H1 (cell line): ENCODE measurements at regions not wholly inside any gene's neighbourhood (a gene's known extent, or its start where the extent isn't known, plus 50 kb on each side); places are given as distances from the start of the nearest gene placed in this dataset.

Experiments used
- CTCF ChIA-PET: fragments of 300-600 bp; sonication (Branson Sonifier 250); formaldehyde crosslinking; loops from one replicate; lab custom pipeline; 2021; ENCODE audit not compliant: partially characterized antibody; lab: Charles Lee
- POLR2A ChIA-PET: fragments of 300-600 bp; sonication (Branson Sonifier 250); formaldehyde crosslinking; loops from one replicate; lab custom pipeline; 2021; ENCODE audit warnings: inconsistent platforms; ENCODE audit not compliant: partially characterized antibody; lab: Charles Lee
- DNase-seq, 2 experiments: peaks; one replicate each; pipeline versions ENCODE4 v3.0.0 to v3.0.0-alpha.2; 2010 to 2022; ENCODE audit warnings: low spot score in 2 of 2, low read depth in 1 of 2, mixed read lengths in 1 of 2
- FAIRE-seq: peaks from 2 replicates; lab custom pipeline; 2011; peaks lifted over from hg19 to GRCh38; lab: Jason Lieb, UNC
- H2AFZ ChIP-seq: 2 replicates; pipeline ENCODE4 v1.8.1; 2012; ENCODE audit warnings: low read length, inconsistent platforms
- H2AK5ac ChIP-seq: 2 replicates; pipeline ENCODE4 v1.6.1; 2013; ENCODE audit warnings: low read depth, low read length
- H2BK120ac ChIP-seq: replicated peaks from 2 replicates; pipeline ENCODE3; 2013; ENCODE audit warnings: low read depth, low read length, inconsistent platforms
- H2BK12ac ChIP-seq: 2 replicates; pipeline ENCODE4 v1.6.1; 2013; ENCODE audit warnings: low read depth, low read length
- H2BK15ac ChIP-seq: 2 replicates; pipeline ENCODE4 v1.6.1; 2013; ENCODE audit warnings: low read length
- H2BK20ac ChIP-seq: 2 replicates; pipeline ENCODE4 v1.6.1; 2013; ENCODE audit warnings: low read length
- H2BK5ac ChIP-seq: 2 replicates; pipeline ENCODE4 v1.6.1; 2013; ENCODE audit warnings: low read depth, low read length
- H3K14ac ChIP-seq: 2 replicates; pipeline ENCODE4 v1.6.1; 2013; ENCODE audit warnings: inconsistent platforms; ENCODE audit not compliant: insufficient read length
- H3K18ac ChIP-seq: 2 replicates; pipeline ENCODE4 v1.6.1; 2013; ENCODE audit warnings: low read length; ENCODE audit errors: extremely low read depth
- H3K23ac ChIP-seq: 2 replicates; pipeline ENCODE4 v1.6.1; 2013; ENCODE audit warnings: inconsistent platforms; ENCODE audit not compliant: insufficient read length
- H3K23me2 ChIP-seq: 2 replicates; pipeline ENCODE4 v1.6.1; 2013; ENCODE audit warnings: low read depth, low read length
- H3K27ac ChIP-seq: 2 replicates; pipeline ENCODE4 v1.6.1; 2011; ENCODE audit warnings: low read depth, low read length, inconsistent platforms
- H3K27me3 ChIP-seq, 4 experiments: replicated peaks in 1 of 4; 1 replicate in 1 of 4; 2 replicates in 3 of 4; pipeline versions ENCODE4 v1.6.1 to v1.8.1; 2011 to 2013; ENCODE audit warnings: low read length in 3 of 4, mild to moderate bottlenecking in 3 of 4, inconsistent platforms in 2 of 4, mixed read lengths in 2 of 4, moderate library complexity in 1 of 4; ENCODE audit not compliant: control insufficient read depth in 3 of 4, insufficient read depth in 3 of 4; ENCODE audit errors: extremely low read depth in 1 of 4
- H3K36me3 ChIP-seq, 4 experiments: 2 replicates each; pipeline versions ENCODE4 v1.6.1 to v1.8.1; 2011 to 2013; ENCODE audit warnings: mild to moderate bottlenecking in 4 of 4, low read length in 3 of 4, moderate library complexity in 2 of 4, control low read depth in 1 of 4, inconsistent platforms in 1 of 4; ENCODE audit not compliant: insufficient read depth in 4 of 4, control insufficient read depth in 2 of 4
- H3K4ac ChIP-seq: replicated peaks from 2 replicates; pipeline ENCODE3; 2013; ENCODE audit warnings: low read length, low read depth, mixed read lengths, inconsistent platforms; ENCODE audit not compliant: insufficient read length
- H3K4me1 ChIP-seq, 4 experiments: replicated peaks in 1 of 4; 1 replicate in 1 of 4; 2 replicates in 3 of 4; pipeline versions ENCODE4 v1.6.1 to v1.8.1; 2011 to 2013; ENCODE audit warnings: low read length in 3 of 4, inconsistent platforms in 2 of 4, mixed read lengths in 1 of 4; ENCODE audit not compliant: insufficient read depth in 4 of 4, control insufficient read depth in 3 of 4
- H3K4me2 ChIP-seq, 2 experiments: 2 replicates each; pipeline versions ENCODE4 v1.6.1 to v1.8.1; 2011 to 2013; ENCODE audit warnings: low read depth in 2 of 2, low read length in 2 of 2, control low read depth in 1 of 2, inconsistent platforms in 1 of 2, mild to moderate bottlenecking in 1 of 2; ENCODE audit not compliant: insufficient read depth in 1 of 2
- H3K4me3 ChIP-seq, 4 experiments: fragments of 200-600, 300-600 bp in 1 of 4; sonication (generic), shearing (Covaris generic), sonication (Bioruptor Twin) in 1 of 4; 2 replicates each; pipeline versions ENCODE4 v1.5.1 to v1.8.1; 2011 to 2016; ENCODE audit warnings: low read length in 4 of 4, low read depth in 3 of 4, control low read depth in 2 of 4, inconsistent platforms in 2 of 4, mild to moderate bottlenecking in 2 of 4, mixed read lengths in 1 of 4, moderate library complexity in 1 of 4; ENCODE audit not compliant: insufficient read depth in 2 of 4; ENCODE audit errors: extremely low read depth in 1 of 4
- H3K56ac ChIP-seq: replicated peaks from 2 replicates; pipeline ENCODE3; 2013; ENCODE audit warnings: low read depth, mild to moderate bottlenecking, mixed read lengths, low read length, inconsistent platforms; ENCODE audit not compliant: insufficient read length
- H3K79me1 ChIP-seq: 2 replicates; pipeline ENCODE4 v1.6.1; 2013; ENCODE audit warnings: low read depth, low read length, control low read depth
- H3K79me2 ChIP-seq, 2 experiments: 2 replicates each; pipeline versions ENCODE4 v1.6.1 to v1.8.1; 2012 to 2013; ENCODE audit warnings: low read length in 2 of 2, mild to moderate bottlenecking in 2 of 2, inconsistent platforms in 1 of 2; ENCODE audit not compliant: insufficient read depth in 2 of 2, control insufficient read depth in 1 of 2
- H3K9ac ChIP-seq, 4 experiments: replicated peaks in 1 of 4; 1 replicate in 1 of 4; 2 replicates in 3 of 4; pipeline versions ENCODE4 v1.6.1 to v1.8.1; 2011 to 2013; ENCODE audit warnings: low read depth in 3 of 4, low read length in 3 of 4, control low read depth in 2 of 4, mild to moderate bottlenecking in 2 of 4, moderate library complexity in 2 of 4, inconsistent platforms in 1 of 4; ENCODE audit errors: extremely low read depth in 1 of 4
- H3K9me3 ChIP-seq, 2 experiments: 2 replicates each; pipeline versions ENCODE4 v1.6.1 to v1.8.1; 2012 to 2013; ENCODE audit warnings: mild to moderate bottlenecking in 2 of 2, moderate library complexity in 2 of 2, control low read depth in 1 of 2, inconsistent platforms in 1 of 2, low read depth in 1 of 2, low read length in 1 of 2, mixed read lengths in 1 of 2; ENCODE audit not compliant: insufficient read depth in 2 of 2
- H4K20me1 ChIP-seq, 2 experiments: replicated peaks in 1 of 2; 2 replicates each; pipeline versions ENCODE3 to v1.8.1; 2011 to 2013; ENCODE audit warnings: inconsistent platforms in 2 of 2, low read length in 2 of 2, mild to moderate bottlenecking in 1 of 2; ENCODE audit not compliant: insufficient read depth in 2 of 2, control insufficient read depth in 1 of 2
- H4K5ac ChIP-seq: 2 replicates; pipeline ENCODE4 v1.6.1; 2013; ENCODE audit warnings: low read length, low read depth, mixed read lengths, inconsistent platforms; ENCODE audit not compliant: insufficient read length
- H4K8ac ChIP-seq: 2 replicates; pipeline ENCODE4 v1.8.0; 2013; ENCODE audit warnings: mild to moderate bottlenecking, moderate library complexity, low read length, inconsistent platforms; ENCODE audit not compliant: insufficient read depth; ENCODE audit errors: extremely low read depth
- H4K91ac ChIP-seq: replicated peaks from 2 replicates; pipeline ENCODE3; 2013; ENCODE audit warnings: low read length, mixed read lengths, inconsistent platforms; ENCODE audit not compliant: insufficient read length
- BRCA1 ChIP-seq: IDR thresholded peaks from 2 replicates; pipeline ENCODE4 v1.6.1; 2012; ENCODE audit warnings: low read depth, low read length, improper control_type of control experiment
- CBX5 ChIP-seq: fragments of 300-800, 300-1000 bp; sonication (generic); IDR thresholded peaks from 2 replicates; pipeline ENCODE4 v1.7.1; 2016; ENCODE audit warnings: antibody characterized with exemption, low read length, low read depth
- E2F6 ChIP-seq: IDR thresholded peaks from 2 replicates; pipeline ENCODE4 v1.6.1; 2012; ENCODE audit warnings: inconsistent platforms
- GABPA ChIP-seq: IDR thresholded peaks from 2 replicates; pipeline ENCODE4 v1.6.1; 2011; ENCODE audit warnings: mild to moderate bottlenecking, low read length, moderate library complexity, borderline replicate concordance; ENCODE audit not compliant: insufficient read depth
- RAD21 ChIP-seq, 2 experiments: IDR thresholded peaks in 1 of 2; conservative IDR thresholded peaks in 1 of 2; 2 replicates each; pipeline ENCODE4 v1.6.1; 2011; ENCODE audit warnings: low read depth in 2 of 2, low read length in 2 of 2, improper control_type of control experiment in 1 of 2, inconsistent platforms in 1 of 2, mild to moderate bottlenecking in 1 of 2, moderate library complexity in 1 of 2
- SP1 ChIP-seq: IDR thresholded peaks from 2 replicates; pipeline ENCODE4 v1.6.1; 2011; ENCODE audit warnings: low read depth, low read length
- SP2 ChIP-seq: IDR thresholded peaks from 2 replicates; pipeline ENCODE4 v1.6.1; 2012; ENCODE audit warnings: mild to moderate bottlenecking, low read length, inconsistent platforms
- TBP ChIP-seq: IDR thresholded peaks from 2 replicates; pipeline ENCODE4 v1.6.1; 2011; ENCODE audit warnings: low read depth, low read length, improper control_type of control experiment
- WGBS, 2 experiments: shearing (Covaris generic) in 1 of 2; methylation state at CpG; one replicate each; pipeline versions ENCODE4 v1.1.6 to v1.1.7; 2013 to 2015; ENCODE audit warnings: low lambda C conversion rate in 2 of 2, mixed read lengths in 2 of 2, inconsistent platforms in 1 of 2, low coverage in 1 of 2, missing lambda C conversion rate in 1 of 2; ENCODE audit not compliant: insufficient replicate concordance in 2 of 2, insufficient coverage in 1 of 2, insufficient read length in 1 of 2; ENCODE audit errors: extremely low coverage in 1 of 2, missing lambda C conversion rate in 1 of 2; 5-methylcytosine and 5-hydroxymethylcytosine counted together
- TF ChIP-seq, protein P1 (sequence below): IDR thresholded peaks from 2 replicates; pipeline ENCODE4 v1.6.1; 2012; ENCODE audit warnings: inconsistent platforms

- peak overlapping the region; percentile 82; the same call in 1 of the 2 replicates for H2BK12ac ChIP-seq
- CTCF ChIA-PET: no interaction called here
- no peak overlapping the region; the same call in 1 of the 2 replicates for H3K18ac ChIP-seq
- peak overlapping the region; percentile 82; the same call in 1 of the 2 replicates for H2AK5ac ChIP-seq
- no peak overlapping the region for H3K4me2 ChIP-seq
- H2BK5ac ChIP-seq: no peak overlapping the region
- no peak overlapping the region for H3K14ac ChIP-seq
- H2BK20ac ChIP-seq: no peak overlapping the region
- H4K8ac ChIP-seq: no peak overlapping the region
- peaks cover 4% of the 10 kb centered on the region; the same call in 1 of the 2 replicates for H3K23me2 ChIP-seq
- H3K56ac ChIP-seq: peak overlapping the region; percentile 62
- H3K4ac ChIP-seq: no peak overlapping the region
- H2BK15ac ChIP-seq: peak overlapping the region; percentile 93; the same call in 1 of the 2 replicates
- no peak overlapping the region for H4K5ac ChIP-seq
- peak overlapping the region; percentile 97 for H3K23ac ChIP-seq
- WGBS, 2 experiments: 84% methylated on average over 10 of the region's 10 CpGs; no CpG with 5 or more reads in 1 of the 2 experiments
- peak overlapping the region; percentile 8 for H4K91ac ChIP-seq
- no peak overlapping the region for H2BK120ac ChIP-seq
- no peaks in the 10 kb centered on the region for H3K27me3 ChIP-seq
- POLR2A ChIA-PET: no interaction called here
- H3K79me1 ChIP-seq: no peaks in the 10 kb centered on the region
- H3K4me3 ChIP-seq: no peak overlapping the region
- DNase-seq (no peak), FAIRE-seq (no peak)
- TF ChIP-seq, protein P1, sequence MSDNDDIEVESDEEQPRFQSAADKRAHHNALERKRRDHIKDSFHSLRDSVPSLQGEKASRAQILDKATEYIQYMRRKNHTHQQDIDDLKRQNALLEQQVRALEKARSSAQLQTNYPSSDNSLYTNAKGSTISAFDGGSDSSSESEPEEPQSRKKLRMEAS: no peak
- TF ChIP-seq RAD21 (IDR thresholded peaks at IDR 0.05 in 1 of 2, conservative IDR thresholded peaks at IDR 0.05 in 1 of 2; ENCODE audit: low read depth in 2 of 2, low read length in 2 of 2): no peak
- no peak for TF ChIP-seq TBP
- no peak for TF ChIP-seq BRCA1
- TF ChIP-seq SP1: no peak
- no peak for TF ChIP-seq CBX5
- TF ChIP-seq SP2: no peak
- no peak for TF ChIP-seq E2F6
- TF ChIP-seq GABPA: no peak
- H3K4me1 ChIP-seq: peaks cover 0 to 3% (median 0%) of the 10 kb centered on the region in 4 experiments; a peak in 2 of 7 replicates
- no peaks in the 10 kb centered on the region for H3K79me2 ChIP-seq
- no peaks in the 10 kb centered on the region for H3K36me3 ChIP-seq
- no peak overlapping the region; a peak in 1 of 7 replicates for H3K9ac ChIP-seq
- H3K9me3 ChIP-seq: no peaks in the 10 kb centered on the region; a peak in 1 of 4 replicates
- peaks cover 0 to 2% of the 10 kb centered on the region in 2 experiments for H4K20me1 ChIP-seq
- H2AFZ ChIP-seq: no peak overlapping the region
- H3K27ac ChIP-seq: no peak overlapping the region
Measured at GRCh38 chr4:84362896-84363655, 136.0 kb downstream of the NKX6-1 start.
